ENCODE measurements at regions not wholly inside any gene's neighbourhood (a gene's known extent, or its start where the extent isn't known, plus 50 kb on each side); places are given as distances from the start of the nearest gene placed in this dataset.

- H3K36me3 ChIP-seq (ENCODE audit: control insufficient read depth, insufficient read depth, low read length) = no peaks in the 10 kb centered on the region
- TF ChIP-seq EZH2 (IDR thresholded peaks at IDR 0.05; ENCODE audit: low read length, missing control alignments) (no peak), CTCF (conservative IDR thresholded peaks at IDR 0.05 in 1 of 2, IDR thresholded peaks at IDR 0.05 in 1 of 2; ENCODE audit: low read depth in 1 of 2, low read length in 2 of 2) (no peak)
- no peak overlapping the region for H2AFZ ChIP-seq (ENCODE audit: low read length)
- no peaks in the 10 kb centered on the region for H3K9me3 ChIP-seq (ENCODE audit: control insufficient read depth, insufficient read depth, low read depth, low read length)
- DNase-seq (ENCODE audit: low read depth in 2 of 2) = peak; percentile 23 to 35
- H3K4me3 ChIP-seq (replicated peaks in 1 of 4; ENCODE audit: control extremely low read depth in 1 of 4, insufficient read depth in 1 of 4, low read depth in 3 of 4, low read length in 4 of 4) = no peak overlapping the region
- H4K20me1 ChIP-seq (ENCODE audit: control insufficient read depth, extremely low read depth, insufficient read depth, low read length) = no peaks in the 10 kb centered on the region
- H3K79me2 ChIP-seq (ENCODE audit: control insufficient read depth, insufficient read depth, low read length) = no peaks in the 10 kb centered on the region
- H3K4me1 ChIP-seq (ENCODE audit: control insufficient read depth, extremely low read depth, insufficient read depth, low read length) = no peaks in the 10 kb centered on the region
- no peak overlapping the region for H3K9ac ChIP-seq (ENCODE audit: insufficient read depth, low read length)
- no peak overlapping the region for H3K27ac ChIP-seq (ENCODE audit: insufficient read depth, low read length)
- H3K4me2 ChIP-seq (ENCODE audit: extremely low read depth, insufficient read depth, low read length) = no peak overlapping the region
- peaks cover 2% of the 10 kb centered on the region for H3K27me3 ChIP-seq (ENCODE audit: control insufficient read depth, insufficient read depth, low read length)
Observed at GRCh38 chr14:56514663-56515371, 64.8 kb upstream of the TMEM260 start.

- Histone ChIP-seq H4K20me1 (ENCODE audit: control insufficient read depth, extremely low read depth, insufficient read depth, low read length) (no peaks in the 10 kb centered on the region), H3K4me1 (ENCODE audit: control insufficient read depth, extremely low read depth, insufficient read depth, low read length) (no peaks in the 10 kb centered on the region), H3K9me3 (ENCODE audit: control insufficient read depth, insufficient read depth, low read depth, low read length) (no peaks in the 10 kb centered on the region), H3K4me2 (ENCODE audit: extremely low read depth, insufficient read depth, low read length) (no peak overlapping the region), H3K9ac (ENCODE audit: insufficient read depth, low read length) (no peak overlapping the region), H3K27me3 (ENCODE audit: control insufficient read depth, insufficient read depth, low read length) (peaks cover 2% of the 10 kb centered on the region), H3K36me3 (ENCODE audit: control insufficient read depth, insufficient read depth, low read length) (no peaks in the 10 kb centered on the region), H2AFZ (ENCODE audit: low read length) (no peak overlapping the region), H3K4me3 (replicated peaks in 1 of 4; ENCODE audit: control extremely low read depth in 1 of 4, insufficient read depth in 1 of 4, low read depth in 3 of 4, low read length in 4 of 4) (no peak overlapping the region), H3K79me2 (ENCODE audit: control insufficient read depth, insufficient read depth, low read length) (no peaks in the 10 kb centered on the region), H3K27ac (ENCODE audit: insufficient read depth, low read length) (no peak overlapping the region)
- no peak for DNase-seq (ENCODE audit: low read depth in 2 of 2)
- TF ChIP-seq CTCF (conservative IDR thresholded peaks at IDR 0.05 in 1 of 2, IDR thresholded peaks at IDR 0.05 in 1 of 2; ENCODE audit: low read depth in 1 of 2, low read length in 2 of 2) (no peak), EZH2 (IDR thresholded peaks at IDR 0.05; ENCODE audit: low read length, missing control alignments) (no peak)
Observed at GRCh38 chr14:56515739-56516138, 63.9 kb upstream of the TMEM260 start.

GRCh38 chr14:56522403-56522802, 57.2 kb upstream of the TMEM260 start:
- no peak overlapping the region for H3K9ac ChIP-seq (ENCODE audit: insufficient read depth, low read length)
- H3K4me1 ChIP-seq (ENCODE audit: control insufficient read depth, extremely low read depth, insufficient read depth, low read length) = no peaks in the 10 kb centered on the region
- H3K36me3 ChIP-seq (ENCODE audit: control insufficient read depth, insufficient read depth, low read length) = no peaks in the 10 kb centered on the region
- no peaks in the 10 kb centered on the region for H3K27me3 ChIP-seq (ENCODE audit: control insufficient read depth, insufficient read depth, low read length)
- no peak overlapping the region for H3K4me2 ChIP-seq (ENCODE audit: extremely low read depth, insufficient read depth, low read length)
- no peak for DNase-seq (ENCODE audit: low read depth in 2 of 2)
- no peaks in the 10 kb centered on the region for H4K20me1 ChIP-seq (ENCODE audit: control insufficient read depth, extremely low read depth, insufficient read depth, low read length)
- no peaks in the 10 kb centered on the region for H3K79me2 ChIP-seq (ENCODE audit: control insufficient read depth, insufficient read depth, low read length)
- H2AFZ ChIP-seq (ENCODE audit: low read length) = no peak overlapping the region
- H3K4me3 ChIP-seq (replicated peaks in 1 of 4; ENCODE audit: control extremely low read depth in 1 of 4, insufficient read depth in 1 of 4, low read depth in 3 of 4, low read length in 4 of 4) = no peak overlapping the region
- H3K9me3 ChIP-seq (ENCODE audit: control insufficient read depth, insufficient read depth, low read depth, low read length) = no peaks in the 10 kb centered on the region
- TF ChIP-seq EZH2 (IDR thresholded peaks at IDR 0.05; ENCODE audit: low read length, missing control alignments) (no peak), CTCF (conservative IDR thresholded peaks at IDR 0.05 in 1 of 2, IDR thresholded peaks at IDR 0.05 in 1 of 2; ENCODE audit: low read depth in 1 of 2, low read length in 2 of 2) (no peak)
- H3K27ac ChIP-seq (ENCODE audit: insufficient read depth, low read length) = no peak overlapping the region
